ENCODE measurements at regions not wholly inside any gene's neighbourhood (a gene's known extent, or its start where the extent isn't known, plus 50 kb on each side); places are given as distances from the start of the nearest gene placed in this dataset.

DNA sequence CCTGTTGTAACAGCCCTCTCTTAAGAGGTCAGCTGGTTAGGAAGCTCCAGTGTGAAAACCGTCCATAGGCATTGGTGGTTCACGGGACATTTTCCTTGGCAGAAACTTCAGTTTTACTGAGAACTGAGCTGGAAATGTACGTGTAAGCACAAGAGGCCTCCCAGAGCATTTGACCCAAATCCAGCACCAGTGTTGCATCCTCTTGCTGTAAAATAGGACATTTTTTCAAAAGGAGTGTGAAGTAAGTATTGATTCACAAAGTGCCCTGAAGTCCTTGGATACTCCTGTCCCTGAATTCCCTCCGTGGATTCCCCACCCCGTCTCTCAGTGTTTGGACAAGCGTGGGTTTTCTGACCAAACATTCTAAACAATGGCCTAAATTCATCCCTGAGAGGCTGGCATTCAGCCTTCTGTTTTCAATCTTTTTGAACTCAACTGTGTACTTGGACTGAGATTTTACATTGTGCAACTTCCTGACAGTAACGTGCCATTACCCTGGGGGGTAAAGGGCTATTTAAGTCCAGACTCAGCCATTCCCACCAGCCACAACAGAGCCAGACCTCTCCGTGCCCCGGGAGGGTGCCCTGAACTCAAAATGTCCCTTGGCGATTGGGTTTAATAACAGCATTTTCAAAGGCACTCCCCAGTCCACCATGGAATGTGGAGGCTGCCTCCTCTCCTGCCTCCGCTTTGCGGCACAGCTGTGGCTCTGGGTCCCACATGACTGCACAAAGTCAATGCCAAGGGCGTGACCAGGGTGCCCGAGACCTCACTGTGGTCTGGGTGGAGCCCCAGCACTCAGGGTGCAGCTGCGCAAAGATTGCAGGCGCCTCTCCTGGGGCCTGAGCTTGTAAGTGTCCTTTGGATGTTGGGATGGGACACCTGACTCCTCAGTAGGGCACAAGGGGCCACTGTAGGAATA, 92.7 kb upstream of the AFDN start (continued):
- TF ChIP-seq, protein P1, sequence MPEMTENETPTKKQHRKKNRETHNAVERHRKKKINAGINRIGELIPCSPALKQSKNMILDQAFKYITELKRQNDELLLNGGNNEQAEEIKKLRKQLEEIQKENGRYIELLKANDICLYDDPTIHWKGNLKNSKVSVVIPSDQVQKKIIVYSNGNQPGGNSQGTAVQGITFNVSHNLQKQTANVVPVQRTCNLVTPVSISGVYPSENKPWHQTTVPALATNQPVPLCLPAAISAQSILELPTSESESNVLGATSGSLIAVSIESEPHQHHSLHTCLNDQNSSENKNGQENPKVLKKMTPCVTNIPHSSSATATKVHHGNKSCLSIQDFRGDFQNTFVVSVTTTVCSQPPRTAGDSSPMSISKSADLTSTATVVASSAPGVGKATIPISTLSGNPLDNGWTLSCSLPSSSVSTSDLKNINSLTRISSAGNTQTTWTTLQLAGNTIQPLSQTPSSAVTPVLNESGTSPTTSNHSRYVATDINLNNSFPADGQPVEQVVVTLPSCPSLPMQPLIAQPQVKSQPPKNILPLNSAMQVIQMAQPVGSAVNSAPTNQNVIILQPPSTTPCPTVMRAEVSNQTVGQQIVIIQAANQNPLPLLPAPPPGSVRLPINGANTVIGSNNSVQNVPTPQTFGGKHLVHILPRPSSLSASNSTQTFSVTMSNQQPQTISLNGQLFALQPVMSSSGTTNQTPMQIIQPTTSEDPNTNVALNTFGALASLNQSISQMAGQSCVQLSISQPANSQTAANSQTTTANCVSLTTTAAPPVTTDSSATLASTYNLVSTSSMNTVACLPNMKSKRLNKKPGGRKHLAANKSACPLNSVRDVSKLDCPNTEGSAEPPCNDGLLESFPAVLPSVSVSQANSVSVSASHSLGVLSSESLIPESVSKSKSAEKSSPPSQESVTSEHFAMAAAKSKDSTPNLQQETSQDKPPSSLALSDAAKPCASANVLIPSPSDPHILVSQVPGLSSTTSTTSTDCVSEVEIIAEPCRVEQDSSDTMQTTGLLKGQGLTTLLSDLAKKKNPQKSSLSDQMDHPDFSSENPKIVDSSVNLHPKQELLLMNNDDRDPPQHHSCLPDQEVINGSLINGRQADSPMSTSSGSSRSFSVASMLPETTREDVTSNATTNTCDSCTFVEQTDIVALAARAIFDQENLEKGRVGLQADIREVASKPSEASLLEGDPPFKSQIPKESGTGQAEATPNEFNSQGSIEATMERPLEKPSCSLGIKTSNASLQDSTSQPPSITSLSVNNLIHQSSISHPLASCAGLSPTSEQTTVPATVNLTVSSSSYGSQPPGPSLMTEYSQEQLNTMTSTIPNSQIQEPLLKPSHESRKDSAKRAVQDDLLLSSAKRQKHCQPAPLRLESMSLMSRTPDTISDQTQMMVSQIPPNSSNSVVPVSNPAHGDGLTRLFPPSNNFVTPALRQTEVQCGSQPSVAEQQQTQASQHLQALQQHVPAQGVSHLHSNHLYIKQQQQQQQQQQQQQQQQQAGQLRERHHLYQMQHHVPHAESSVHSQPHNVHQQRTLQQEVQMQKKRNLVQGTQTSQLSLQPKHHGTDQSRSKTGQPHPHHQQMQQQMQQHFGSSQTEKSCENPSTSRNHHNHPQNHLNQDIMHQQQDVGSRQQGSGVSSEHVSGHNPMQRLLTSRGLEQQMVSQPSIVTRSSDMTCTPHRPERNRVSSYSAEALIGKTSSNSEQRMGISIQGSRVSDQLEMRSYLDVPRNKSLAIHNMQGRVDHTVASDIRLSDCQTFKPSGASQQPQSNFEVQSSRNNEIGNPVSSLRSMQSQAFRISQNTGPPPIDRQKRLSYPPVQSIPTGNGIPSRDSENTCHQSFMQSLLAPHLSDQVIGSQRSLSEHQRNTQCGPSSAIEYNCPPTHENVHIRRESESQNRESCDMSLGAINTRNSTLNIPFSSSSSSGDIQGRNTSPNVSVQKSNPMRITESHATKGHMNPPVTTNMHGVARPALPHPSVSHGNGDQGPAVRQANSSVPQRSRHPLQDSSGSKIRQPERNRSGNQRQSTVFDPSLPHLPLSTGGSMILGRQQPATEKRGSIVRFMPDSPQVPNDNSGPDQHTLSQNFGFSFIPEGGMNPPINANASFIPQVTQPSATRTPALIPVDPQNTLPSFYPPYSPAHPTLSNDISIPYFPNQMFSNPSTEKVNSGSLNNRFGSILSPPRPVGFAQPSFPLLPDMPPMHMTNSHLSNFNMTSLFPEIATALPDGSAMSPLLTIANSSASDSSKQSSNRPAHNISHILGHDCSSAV (CRISPR knock-in tag; IDR thresholded peaks at IDR 0.05; ENCODE audit: borderline replicate concordance): peak; percentile 55; the same call in 1 of the 2 replicates
- TF ChIP-seq, protein P2, sequence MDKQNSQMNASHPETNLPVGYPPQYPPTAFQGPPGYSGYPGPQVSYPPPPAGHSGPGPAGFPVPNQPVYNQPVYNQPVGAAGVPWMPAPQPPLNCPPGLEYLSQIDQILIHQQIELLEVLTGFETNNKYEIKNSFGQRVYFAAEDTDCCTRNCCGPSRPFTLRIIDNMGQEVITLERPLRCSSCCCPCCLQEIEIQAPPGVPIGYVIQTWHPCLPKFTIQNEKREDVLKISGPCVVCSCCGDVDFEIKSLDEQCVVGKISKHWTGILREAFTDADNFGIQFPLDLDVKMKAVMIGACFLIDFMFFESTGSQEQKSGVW (CRISPR knock-in tag; IDR thresholded peaks at IDR 0.05; ENCODE audit: borderline replicate concordance): no peak
- TF ChIP-seq WIZ (CRISPR knock-in tag; IDR thresholded peaks at IDR 0.05) (no peak; the same call in 1 of the 2 replicates), ZNF614 (CRISPR knock-in tag; IDR thresholded peaks at IDR 0.05; ENCODE audit: borderline replicate concordance) (peak; percentile 99), SOX6 (IDR thresholded peaks at IDR 0.05) (no peak), SOX6 (CRISPR knock-in tag; IDR thresholded peaks at IDR 0.05) (peak; percentile 100), ZBTB20 (CRISPR knock-in tag; IDR thresholded peaks at IDR 0.05; ENCODE audit: borderline replicate concordance, low read depth) (peak; percentile 90; the same call in 1 of the 2 replicates), ZSCAN31 (CRISPR knock-in tag; IDR thresholded peaks at IDR 0.05; ENCODE audit: low read depth) (peak; percentile 53), KLF15 (CRISPR knock-in tag; IDR thresholded peaks at IDR 0.05; ENCODE audit: borderline replicate concordance) (no peak), SMYD3 (CRISPR knock-in tag; IDR thresholded peaks at IDR 0.05) (0 out of 2 replicates have a peak, but pooled peaks have one; percentile 12), KLF13 (CRISPR knock-in tag; IDR thresholded peaks at IDR 0.05) (no peak), ZNF782 (CRISPR knock-in tag; IDR thresholded peaks at IDR 0.05; ENCODE audit: borderline replicate concordance) (no peak), CENPT (CRISPR knock-in tag; IDR thresholded peaks at IDR 0.05; ENCODE audit: low read depth) (no peak), NONO (IDR thresholded peaks at IDR 0.05) (no peak), NONO (CRISPR knock-in tag; conservative IDR thresholded peaks at IDR 0.05) (peak; percentile 78)
- TF ChIP-seq, protein P3, sequence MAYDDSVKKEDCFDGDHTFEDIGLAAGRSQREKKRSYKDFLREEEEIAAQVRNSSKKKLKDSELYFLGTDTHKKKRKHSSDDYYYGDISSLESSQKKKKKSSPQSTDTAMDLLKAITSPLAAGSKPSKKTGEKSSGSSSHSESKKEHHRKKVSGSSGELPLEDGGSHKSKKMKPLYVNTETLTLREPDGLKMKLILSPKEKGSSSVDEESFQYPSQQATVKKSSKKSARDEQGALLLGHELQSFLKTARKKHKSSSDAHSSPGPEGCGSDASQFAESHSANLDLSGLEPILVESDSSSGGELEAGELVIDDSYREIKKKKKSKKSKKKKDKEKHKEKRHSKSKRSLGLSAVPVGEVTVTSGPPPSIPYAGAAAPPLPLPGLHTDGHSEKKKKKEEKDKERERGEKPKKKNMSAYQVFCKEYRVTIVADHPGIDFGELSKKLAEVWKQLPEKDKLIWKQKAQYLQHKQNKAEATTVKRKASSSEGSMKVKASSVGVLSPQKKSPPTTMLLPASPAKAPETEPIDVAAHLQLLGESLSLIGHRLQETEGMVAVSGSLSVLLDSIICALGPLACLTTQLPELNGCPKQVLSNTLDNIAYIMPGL (CRISPR knock-in tag; IDR thresholded peaks at IDR 0.05; ENCODE audit: borderline replicate concordance in 1 of 2, low read depth in 1 of 2): peak; percentile 72 to 73
